ENCODE measurements at regions not wholly inside any gene's neighbourhood (a gene's known extent, or its start where the extent isn't known, plus 50 kb on each side); places are given as distances from the start of the nearest gene placed in this dataset.

DNA sequence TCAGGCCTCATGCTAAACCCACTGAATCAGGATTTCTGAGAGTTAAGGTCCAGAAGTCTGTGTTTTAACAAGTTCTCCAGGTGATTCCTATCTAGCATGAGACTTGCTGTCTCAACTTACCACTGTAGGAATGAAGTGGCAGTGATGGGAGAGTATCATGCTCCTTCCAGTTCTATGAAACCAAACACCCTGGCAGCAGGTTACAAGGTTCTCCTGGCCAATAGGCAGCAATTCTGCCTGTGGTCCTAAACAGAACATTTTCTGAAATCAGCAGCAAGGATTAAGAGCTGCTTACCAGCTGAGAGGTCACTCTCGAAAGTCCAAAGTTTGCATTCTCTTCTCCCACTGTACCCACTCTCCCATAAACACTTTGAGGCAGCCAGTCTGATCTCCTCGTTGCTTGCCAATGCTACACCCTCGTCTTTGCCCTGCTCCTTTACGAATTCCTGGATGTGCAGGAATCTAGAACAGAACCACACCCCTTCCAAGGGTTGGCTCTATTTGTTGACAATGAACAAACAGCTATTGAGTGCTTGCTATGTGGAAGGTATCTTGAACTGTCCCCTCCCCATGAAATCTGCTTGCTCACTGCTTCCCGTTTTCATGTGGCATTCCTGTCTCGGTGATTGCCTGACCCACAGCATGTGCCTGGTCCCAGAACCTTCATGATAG is 100.5 kb downstream of the TMEM174 start:
- TF ChIP-seq, protein P1, sequence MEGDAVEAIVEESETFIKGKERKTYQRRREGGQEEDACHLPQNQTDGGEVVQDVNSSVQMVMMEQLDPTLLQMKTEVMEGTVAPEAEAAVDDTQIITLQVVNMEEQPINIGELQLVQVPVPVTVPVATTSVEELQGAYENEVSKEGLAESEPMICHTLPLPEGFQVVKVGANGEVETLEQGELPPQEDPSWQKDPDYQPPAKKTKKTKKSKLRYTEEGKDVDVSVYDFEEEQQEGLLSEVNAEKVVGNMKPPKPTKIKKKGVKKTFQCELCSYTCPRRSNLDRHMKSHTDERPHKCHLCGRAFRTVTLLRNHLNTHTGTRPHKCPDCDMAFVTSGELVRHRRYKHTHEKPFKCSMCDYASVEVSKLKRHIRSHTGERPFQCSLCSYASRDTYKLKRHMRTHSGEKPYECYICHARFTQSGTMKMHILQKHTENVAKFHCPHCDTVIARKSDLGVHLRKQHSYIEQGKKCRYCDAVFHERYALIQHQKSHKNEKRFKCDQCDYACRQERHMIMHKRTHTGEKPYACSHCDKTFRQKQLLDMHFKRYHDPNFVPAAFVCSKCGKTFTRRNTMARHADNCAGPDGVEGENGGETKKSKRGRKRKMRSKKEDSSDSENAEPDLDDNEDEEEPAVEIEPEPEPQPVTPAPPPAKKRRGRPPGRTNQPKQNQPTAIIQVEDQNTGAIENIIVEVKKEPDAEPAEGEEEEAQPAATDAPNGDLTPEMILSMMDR (IDR thresholded peaks at IDR 0.05) = no peak
- TF ChIP-seq POLR2A (IDR thresholded peaks at IDR 0.05) (no peak), POLR2AphosphoS5 (IDR thresholded peaks at IDR 0.05; ENCODE audit: insufficient read depth in 1 of 2, low read depth in 1 of 2) (no peak)
